IPS-NIHi7 (cell line): ENCODE measurements at regions not wholly inside any gene's neighbourhood (a gene's known extent, or its start where the extent isn't known, plus 50 kb on each side); places are given as distances from the start of the nearest gene placed in this dataset.

Experiments
- DNase-seq: peaks from one replicate; pipeline ENCODE4 v3.0.0; 2012; ENCODE audit warnings: mixed read lengths; ENCODE audit errors: extremely low spot score

DNA sequence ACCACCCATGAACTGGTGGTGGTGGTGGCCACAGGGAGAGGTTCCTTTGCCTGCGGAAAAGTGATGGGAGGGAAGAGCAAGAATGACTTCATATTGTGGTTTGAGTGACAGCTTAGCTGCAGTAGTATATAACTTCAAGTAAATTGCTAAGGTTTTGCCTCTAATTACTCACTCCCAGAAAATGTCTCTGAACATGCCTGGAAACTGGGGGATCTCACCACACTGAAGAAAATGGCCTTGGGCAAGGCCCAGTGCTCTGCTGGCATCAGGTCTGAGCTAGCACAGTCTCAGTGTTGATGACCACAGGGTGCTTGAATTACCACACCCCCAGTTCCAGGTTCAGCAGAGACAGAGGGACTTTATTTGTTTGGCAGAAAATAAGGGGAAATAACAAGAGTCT lies 2085.4 kb downstream of the ARAP2 start:
- no peak for DNase-seq

DNA sequence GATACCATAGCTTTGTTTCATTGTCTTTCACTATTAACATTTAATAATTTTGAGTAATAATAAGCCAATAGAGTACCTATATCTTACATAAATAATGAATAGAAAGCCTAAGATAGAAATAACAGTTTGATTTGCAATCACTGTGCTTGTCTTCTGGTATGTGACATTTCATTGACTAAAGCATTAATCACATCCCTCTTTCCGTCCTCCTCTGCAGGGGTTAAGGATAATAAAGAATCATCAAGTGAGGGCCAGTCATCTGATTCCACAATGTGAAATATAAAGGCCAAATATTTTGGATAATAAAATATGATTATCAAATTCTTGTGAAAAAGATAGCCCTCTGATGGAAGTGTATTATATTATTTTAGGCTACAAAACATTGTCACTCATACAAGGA lies 2073.4 kb downstream of the ARAP2 start:
- DNase-seq: no peak

DNA sequence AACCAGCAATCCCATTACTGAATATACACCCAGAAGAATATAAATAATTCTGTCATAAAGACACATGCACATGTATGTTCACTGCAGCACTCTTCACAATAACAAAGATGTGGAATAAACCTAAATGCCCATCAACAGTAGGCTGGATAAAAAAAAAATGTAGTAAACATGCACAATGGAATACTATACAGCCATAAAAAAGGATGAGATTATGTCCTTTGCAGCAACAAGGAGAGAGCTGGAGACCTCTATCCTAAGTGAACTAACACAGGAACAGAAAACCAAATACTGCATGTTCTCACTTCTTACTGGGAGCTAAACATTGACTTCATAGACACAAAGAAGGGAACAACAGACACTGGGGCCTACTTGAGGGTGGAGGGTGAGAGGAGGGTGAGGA lies 2067.7 kb downstream of the ARAP2 start:
- no peak for DNase-seq

DNA sequence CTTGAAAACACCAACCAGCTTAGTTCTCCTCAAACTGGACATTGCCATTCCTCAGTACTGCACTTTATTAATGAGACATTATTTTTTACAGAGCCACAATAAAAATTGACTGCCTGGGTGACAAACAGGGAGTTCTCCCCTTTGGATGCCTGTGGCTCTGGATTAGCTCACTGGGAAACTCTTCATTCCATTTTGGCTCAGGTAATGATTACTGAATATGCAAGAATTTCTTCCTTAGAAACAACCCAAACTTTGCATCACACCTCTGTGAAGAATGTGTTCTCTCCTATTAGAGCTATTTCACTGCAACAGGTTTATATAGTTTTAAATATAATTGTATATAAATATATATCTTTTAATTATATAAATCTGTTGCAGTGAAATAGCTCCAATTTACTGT lies 2065.8 kb downstream of the ARAP2 start:
- no peak for DNase-seq

DNA sequence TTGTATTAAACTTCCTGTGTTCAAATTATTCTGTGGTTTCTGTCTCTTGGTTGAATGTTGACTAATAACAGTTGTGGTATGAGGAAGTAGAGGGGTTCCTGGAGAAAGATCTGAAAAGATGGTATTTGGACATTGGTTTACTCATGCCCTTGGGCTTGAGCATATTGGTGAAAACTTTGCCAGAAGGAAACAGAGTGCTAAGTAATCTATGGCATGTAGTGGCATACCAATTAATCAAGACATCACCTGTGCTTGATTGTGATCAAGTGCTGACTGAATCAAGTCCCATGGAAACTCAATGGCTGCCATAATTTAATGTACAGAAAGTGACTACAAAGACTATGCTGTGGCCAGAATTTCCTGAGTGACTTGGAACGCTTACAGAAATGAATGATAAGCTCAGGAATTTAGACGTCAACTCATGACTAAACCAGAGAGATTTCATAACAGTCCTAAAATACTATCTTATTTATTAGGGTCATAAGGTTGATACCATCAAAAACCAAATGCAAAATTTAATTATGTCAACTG lies 2062.9 kb downstream of the ARAP2 start:
- no peak for DNase-seq

DNA sequence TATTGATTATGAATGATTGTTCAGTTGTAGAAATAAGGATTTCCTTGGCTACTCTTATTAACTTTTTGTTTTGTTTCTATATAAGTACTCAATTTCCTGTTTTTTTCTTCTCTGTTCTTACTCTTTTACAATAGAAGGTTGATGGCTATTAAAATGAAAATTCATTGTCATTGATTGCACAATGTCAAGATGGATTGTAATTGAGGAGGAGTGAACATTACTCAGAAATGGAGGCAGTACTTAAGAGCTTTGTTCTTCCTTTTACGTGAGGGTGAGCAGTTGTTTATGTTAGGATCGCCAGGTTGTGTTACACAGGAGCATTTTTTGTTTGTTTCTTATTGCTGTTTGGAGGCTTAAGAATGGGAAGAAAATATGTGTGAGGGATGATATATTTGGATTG lies 2062.4 kb downstream of the ARAP2 start:
- no peak for DNase-seq

DNA sequence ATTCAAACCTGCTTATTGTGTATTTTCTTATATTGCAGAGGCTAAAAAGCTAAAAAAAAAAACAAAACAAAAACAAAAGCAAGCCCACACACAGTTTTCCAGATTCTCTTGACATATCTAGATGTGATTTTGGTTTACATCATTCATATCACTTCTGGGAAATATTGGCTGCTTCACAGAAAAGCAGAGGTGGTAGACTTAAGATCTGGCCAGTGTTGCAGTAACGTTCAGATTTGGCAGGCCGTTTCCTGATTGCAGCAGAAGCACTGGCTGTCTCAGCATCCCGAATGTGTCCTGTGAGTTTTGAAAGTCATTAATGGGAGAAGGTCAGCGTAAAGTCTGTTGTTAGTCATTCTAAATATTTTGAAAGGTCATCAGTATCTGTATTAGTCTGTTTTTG lies 2062.0 kb downstream of the ARAP2 start:
- DNase-seq: no peak

DNA sequence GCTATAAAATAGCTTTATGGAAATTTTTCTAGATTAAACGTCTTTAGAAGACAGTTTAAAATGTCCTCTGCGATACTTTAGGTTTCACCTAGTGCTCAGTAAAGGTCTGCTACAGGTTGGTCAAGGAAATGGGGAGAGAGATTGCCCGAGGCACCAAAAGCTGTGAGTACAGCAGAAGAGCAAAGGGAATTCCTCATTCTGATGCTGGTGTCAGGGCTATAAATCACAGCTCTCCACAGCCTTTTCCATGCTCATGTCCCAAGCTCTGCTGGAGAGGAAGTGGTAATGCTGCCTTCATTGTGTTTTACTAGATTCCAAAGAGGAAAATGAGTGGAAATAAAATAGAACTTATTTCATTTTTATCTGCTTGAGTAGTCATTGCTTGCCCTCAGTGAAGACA lies 2060.4 kb downstream of the ARAP2 start:
- DNase-seq: no peak

DNA sequence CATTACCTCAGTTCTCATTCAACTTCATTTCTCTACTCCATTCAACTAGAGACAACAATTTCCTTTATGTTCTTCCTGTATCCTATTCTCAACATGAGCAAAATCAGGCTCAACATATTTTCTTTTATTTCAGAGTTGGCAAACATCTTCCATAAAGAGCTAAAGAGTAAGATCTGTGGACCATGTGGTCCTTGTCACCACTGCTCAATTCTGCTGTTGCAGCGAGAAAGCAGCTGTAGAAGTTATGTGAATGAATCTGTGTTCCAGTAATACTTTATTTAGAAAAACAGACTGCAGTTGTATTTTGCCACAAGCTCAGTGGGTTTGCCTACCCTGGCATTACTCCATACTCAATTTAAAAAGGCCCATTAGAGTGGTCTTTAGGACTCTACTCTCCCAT lies 2057.3 kb downstream of the ARAP2 start:
- no peak for DNase-seq

DNA sequence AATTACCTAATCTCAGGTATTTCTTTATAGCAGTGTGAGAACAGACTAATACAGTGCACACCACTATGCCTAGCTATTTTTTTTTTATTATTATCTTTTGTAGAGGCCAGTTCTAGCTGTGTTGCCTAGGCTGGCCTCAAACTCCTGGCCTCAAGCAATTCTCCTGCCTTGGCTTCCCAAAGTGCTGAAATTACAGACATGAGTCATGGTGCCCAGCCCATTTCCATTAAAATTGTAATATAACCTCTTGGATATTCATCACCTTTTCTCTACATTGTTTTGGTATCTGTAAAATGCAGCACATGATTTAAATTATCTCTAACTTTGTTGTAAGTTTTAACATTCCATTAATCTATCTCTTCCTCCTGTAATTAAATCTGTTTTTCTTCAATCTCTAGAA lies 2052.9 kb downstream of the ARAP2 start:
- DNase-seq: no peak

DNA sequence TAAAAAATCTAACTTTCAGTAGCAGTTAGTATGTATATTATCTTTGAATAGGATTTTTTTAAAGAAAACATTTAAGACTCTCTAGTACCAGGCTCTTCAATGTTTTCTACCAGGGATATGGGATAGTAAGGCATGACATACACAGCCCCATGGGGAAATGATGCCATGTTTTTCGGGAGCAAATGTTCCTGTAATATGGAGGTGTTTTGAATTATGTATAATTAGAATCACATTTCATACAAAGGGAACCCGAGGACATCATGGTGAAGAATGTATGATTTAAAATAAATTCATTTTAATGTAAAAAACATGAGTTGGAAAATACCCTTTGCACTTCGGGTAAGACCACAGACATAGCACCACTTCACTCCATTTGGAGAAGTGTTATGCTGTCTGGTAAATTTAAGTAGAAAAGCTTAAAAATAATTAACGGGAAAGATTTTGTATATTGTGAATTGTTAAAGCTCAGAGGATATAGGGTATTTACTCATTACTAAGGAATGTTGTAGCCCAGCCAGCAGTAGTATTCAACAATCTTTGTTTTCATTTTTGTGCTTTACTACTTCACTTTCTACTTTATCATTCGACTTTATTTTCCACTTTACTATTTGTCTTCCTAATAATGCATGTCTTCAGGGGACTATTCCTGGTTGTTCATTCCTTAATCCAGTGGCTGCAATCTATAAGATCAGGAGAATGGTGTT lies 2050.7 kb downstream of the ARAP2 start:
- DNase-seq: no peak

DNA sequence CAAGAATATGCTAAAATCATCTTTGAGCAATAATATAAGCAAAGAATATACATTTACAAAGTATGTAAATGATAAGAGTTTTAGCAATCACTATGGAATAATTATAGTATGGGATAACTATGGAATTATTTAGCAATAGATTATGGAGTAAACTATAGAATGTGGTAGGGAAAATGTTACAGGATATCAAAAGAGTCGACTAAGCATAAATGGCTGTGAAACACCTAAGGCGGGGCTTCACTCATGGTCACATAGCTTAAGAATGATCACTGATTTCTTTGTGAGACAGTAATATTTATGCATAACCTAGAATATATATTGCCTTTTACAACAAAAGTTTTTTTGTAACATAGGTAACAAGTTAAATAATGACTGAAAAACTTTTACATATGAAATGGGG lies 2049.7 kb downstream of the ARAP2 start:
- DNase-seq: no peak

DNA sequence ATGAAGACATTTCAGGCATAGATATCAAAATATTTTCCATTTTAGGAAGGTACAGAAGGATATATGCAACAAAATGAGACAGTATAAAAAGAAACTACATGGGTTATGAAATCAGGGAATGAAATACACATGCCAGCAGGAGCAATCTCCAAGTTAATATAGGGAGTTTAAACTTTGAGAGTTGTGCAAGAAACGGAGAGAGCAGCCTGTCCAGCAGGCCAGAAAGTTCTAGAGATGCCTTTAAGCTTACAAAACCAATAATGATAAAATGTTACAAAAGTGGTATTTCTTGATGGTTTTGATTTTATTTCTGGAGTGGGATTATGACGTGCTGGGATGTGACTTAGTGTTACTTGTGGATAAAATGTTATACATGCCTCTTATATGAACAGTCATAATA lies 2047.9 kb downstream of the ARAP2 start:
- no peak for DNase-seq

DNA sequence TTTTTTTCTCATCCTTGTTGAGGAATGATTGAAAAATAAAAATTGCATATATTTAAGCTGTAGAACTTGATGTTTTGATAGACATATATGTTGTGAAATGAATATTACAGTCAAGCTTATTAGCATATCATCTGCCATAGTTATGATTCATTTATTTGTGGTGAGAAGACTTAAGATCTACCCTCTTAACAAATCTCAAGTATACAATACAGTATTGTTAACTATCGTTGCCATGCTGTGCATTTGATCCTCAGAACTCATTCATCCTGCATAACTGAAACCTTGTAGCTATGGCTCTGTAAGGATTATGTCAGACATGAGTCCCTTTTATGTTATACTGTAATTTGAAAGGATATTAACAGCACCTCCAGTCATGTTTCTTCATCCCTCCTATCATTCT lies 2045.3 kb downstream of the ARAP2 start:
- DNase-seq: no peak

DNA sequence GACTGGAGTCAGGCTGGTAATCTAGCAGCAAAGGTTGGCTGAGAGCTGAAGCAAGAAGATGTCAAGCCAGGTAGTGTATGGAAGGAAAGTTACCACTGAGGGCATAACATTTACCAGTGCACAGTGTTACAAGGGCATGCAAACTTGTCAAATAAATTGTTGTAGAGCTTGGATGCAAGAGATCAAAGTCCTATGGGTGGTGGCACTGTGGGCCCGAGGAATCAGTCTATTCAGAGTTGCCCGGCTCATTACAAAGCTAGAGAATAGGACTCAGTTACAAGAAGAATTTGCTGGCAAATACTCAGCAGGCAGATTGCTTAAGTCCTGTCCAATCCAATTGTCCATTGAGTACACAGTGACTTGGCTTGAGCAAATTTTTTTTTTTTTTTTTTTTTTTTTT lies 2043.8 kb downstream of the ARAP2 start:
- no peak for DNase-seq

DNA sequence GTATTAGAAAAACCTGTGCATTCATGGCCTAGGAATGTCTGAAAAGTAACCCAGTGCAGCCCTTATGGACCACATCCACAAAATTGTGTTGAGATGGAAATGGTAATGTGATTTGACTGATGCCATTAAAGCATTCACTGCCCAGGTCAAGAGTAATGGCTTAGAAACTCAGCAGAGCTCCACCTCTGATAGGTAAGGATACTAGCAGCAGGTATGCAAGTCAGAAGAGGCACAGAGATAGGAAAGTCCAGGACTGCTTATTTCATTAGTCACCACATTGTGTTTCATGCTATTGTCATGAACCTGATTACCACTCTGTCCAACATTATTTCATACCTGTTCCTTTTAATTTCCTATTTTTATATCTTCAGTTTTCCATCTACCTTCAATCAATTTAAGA lies 2042.2 kb downstream of the ARAP2 start:
- DNase-seq: no peak

DNA sequence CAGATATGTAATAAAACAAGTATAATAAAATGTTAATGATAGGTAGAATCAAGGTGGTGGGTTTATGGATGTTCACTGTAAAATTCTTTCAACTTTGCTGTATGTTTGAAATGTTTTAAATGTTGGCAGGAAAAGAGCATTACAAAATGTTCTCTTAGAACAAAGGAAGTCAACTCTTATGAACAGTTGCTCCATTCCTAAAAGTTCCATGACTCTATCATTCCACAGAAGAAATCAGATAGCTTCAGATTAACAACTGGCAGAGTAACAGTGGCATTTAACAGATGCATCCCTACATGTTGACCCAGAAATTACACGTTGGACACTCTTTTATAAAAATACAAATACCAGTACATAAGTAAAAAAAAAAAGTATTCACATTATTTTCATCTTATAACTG lies 2023.7 kb downstream of the ARAP2 start:
- no peak for DNase-seq

DNA sequence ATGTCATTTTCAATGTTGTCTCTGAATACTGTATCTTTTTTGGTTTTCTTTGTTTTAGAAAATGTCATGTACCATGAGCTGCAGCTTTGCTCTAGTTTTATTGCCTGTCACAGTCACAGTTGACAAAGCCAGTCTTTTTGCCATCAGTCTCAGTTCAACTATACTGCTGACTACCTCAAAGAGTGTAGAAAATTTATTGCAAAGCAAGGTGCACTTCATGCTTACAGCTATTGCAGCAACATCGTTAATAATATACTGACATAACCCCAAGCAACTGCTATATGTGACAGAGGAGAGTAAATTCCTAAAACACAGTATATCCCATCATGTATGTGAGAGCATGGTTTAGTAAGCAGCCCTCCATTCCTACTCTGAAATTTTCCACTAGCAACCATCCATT lies 2022.3 kb downstream of the ARAP2 start:
- DNase-seq: no peak

DNA sequence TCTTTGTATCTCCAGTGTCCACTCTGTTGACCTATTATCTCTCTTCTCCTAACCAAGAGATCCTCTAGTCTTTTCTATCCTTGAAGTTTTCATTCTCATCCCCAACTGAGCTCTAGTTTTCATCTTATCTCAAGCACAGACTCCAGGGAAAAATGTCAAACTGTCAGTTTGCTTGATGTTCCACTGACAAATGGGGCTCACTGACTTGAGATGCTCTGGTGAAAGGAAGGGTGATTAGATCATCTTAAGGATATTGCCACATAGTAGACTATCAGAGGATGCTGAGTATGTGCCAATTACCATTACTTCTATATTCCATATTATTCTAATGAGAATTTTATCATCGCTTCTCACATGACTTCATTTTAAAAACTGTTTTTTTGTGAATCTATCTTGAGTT lies 2008.2 kb downstream of the ARAP2 start:
- no peak for DNase-seq

DNA sequence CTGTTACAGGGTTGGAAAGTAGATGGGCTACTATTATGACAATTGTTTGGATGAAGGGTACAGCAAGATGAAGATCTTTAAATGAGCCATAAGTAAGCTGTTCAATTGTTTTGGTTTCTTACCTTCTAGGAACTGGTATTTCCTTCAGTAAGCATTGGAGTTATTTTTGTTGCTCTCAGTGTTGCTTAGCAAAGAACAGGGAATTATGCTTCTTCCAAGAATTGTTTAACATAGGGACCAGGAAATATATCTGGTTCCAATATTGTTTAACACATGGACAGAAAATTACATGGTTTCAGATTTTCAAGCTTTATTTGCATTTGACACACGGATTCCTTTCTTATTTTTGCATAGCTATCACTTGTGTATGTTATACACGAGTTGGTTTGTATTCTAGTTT lies 1999.0 kb downstream of the ARAP2 start:
- DNase-seq: no peak

DNA sequence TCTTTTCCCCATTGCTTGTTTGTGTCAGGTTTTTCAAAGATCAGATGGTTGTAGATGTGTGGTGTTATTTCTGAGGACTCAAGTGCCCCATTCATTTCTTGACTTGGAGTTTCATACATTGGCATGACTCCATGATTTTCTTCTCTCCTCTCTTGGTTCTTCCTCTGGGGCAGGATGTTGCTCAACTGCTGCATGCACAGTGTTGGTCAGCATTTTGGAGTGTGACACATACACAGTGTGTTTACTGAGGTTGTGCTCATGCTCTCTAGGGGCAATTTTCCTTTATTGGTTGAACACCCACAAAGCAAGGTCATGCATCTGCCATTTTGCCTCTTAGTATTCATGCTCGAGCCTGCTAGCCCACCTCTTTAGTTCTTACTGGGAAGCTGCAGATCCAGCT lies 1993.8 kb downstream of the ARAP2 start:
- no peak for DNase-seq

DNA sequence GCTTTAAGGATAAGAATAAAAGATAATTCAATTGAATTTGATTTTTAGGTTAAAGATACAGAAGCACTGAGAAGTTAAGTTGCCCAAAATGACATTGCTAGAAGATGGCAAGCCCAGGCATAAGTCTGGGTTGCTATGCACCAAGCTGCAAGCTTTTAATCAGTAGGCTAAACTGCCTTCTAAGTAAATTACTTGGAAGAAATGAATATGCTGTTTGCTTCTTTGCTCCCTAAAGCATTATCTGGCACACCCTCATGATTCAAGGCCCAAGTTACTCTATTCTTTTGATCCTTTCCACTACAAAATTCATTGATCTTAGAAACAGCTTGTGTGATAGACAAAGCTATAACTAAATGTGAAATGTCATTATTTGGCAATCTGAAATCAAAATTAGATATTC lies 1991.1 kb downstream of the ARAP2 start:
- DNase-seq: no peak

DNA sequence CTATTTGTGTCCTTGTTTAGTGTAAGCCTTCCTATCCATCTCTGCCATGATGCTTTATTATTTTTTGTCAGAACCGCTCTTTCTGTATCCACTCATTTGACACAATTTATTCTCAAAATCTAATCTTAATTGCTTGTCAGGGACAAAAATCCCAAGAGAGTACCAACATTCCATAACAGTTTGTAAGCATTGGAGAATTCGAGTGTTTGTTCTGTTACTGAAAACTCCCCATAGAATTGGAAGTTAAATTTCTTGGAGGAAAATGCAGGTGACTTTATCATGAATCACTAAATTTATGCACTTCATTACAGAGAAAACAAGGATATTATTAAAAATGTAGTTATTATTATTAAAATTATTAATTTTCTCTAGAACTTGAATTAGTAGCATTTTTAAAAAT lies 1986.1 kb downstream of the ARAP2 start:
- DNase-seq: no peak

DNA sequence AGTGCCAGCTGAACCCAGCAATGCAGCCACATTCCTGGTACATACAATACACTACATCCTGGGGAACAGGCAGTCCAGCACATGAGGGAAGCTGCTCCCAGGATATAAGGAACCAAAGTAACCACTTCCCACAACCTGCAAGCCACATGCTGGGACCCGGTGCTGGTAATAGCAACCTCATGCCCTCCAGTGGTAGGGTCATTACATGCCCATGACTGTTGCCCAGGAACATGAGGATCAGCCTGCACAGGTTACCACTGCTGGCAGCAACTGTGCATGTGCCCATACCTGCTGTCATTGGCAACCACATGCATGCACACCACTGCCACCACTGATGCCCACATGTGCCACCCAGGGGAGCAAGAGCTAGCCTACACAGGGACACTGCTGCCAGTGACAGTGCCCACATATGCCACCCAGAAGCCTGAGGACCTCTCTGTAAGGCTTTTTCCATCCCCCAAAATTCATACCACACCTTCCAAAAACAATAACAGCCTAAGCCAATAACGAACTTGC lies 1982.5 kb downstream of the ARAP2 start:
- DNase-seq: no peak
